ENCODE measurements at regions not wholly inside any gene's neighbourhood (a gene's known extent, or its start where the extent isn't known, plus 50 kb on each side); places are given as distances from the start of the nearest gene placed in this dataset.

DNA sequence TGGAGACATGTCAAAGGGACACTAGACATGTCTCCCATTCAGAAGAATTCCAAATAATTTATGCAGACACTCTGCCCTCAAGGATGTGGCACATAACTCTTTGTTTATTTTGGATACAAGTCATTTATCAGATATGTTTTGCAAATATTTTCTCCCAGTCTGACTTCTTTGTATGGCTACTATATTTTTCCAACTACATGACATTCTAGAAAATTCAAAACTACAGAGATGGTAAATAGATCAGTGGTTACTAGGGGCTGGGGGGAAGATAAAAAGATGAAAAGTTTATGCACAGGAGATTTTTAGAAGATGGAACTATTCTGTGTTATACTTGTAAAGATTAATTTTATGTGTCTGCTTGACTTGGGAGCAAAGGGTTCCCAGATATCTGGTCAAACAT, 347.3 kb upstream of the TRPC7 start:
- intact Hi-C loops (cut with micrococcal nuclease), result no loop called here
- Histone ChIP-seq H3K4me1 (no peaks in the 10 kb centered on the region), H3K9me3 (replicated peaks) (no peaks in the 10 kb centered on the region), H3K27me3 (ENCODE audit: low read depth) (peaks cover 25% of the 10 kb centered on the region), H3K27ac (replicated peaks) (no peak overlapping the region), H3K4me3 (no peak overlapping the region), H3K36me3 (no peaks in the 10 kb centered on the region)
- no peak for DNase-seq
- TF ChIP-seq, protein P1, sequence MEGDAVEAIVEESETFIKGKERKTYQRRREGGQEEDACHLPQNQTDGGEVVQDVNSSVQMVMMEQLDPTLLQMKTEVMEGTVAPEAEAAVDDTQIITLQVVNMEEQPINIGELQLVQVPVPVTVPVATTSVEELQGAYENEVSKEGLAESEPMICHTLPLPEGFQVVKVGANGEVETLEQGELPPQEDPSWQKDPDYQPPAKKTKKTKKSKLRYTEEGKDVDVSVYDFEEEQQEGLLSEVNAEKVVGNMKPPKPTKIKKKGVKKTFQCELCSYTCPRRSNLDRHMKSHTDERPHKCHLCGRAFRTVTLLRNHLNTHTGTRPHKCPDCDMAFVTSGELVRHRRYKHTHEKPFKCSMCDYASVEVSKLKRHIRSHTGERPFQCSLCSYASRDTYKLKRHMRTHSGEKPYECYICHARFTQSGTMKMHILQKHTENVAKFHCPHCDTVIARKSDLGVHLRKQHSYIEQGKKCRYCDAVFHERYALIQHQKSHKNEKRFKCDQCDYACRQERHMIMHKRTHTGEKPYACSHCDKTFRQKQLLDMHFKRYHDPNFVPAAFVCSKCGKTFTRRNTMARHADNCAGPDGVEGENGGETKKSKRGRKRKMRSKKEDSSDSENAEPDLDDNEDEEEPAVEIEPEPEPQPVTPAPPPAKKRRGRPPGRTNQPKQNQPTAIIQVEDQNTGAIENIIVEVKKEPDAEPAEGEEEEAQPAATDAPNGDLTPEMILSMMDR (IDR thresholded peaks at IDR 0.05; ENCODE audit: borderline replicate concordance), result no peak

DNA sequence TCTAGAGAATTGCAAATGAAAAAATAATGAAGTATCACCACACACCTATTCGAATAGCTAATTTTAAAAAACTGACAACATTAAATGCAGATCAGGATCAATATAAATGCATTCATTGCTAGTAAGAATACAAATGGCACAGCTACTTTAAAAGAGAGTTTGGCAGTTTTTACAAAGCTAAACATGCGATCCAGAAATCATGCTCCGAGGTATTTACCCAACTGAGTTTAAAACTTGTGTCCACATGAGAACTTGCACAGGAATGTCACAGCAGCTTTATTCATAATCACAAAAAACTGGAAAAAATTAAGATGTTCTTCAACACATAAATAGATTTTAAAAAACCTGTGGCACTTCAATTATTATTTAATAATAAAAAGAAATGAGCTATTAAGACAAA, 345.5 kb upstream of the TRPC7 start:
- intact Hi-C loops (cut with micrococcal nuclease), result no loop called here
- no peak for DNase-seq
- H3K4me3 ChIP-seq, result no peak overlapping the region
- TF ChIP-seq, protein P1 (IDR thresholded peaks at IDR 0.05; ENCODE audit: borderline replicate concordance), result no peak
- peaks cover 26% of the 10 kb centered on the region for H3K27me3 ChIP-seq (ENCODE audit: low read depth)
- no peak overlapping the region for H3K27ac ChIP-seq (replicated peaks)
- H3K36me3 ChIP-seq, result no peaks in the 10 kb centered on the region
- no peaks in the 10 kb centered on the region for H3K9me3 ChIP-seq (replicated peaks)
- no peaks in the 10 kb centered on the region for H3K4me1 ChIP-seq

DNA sequence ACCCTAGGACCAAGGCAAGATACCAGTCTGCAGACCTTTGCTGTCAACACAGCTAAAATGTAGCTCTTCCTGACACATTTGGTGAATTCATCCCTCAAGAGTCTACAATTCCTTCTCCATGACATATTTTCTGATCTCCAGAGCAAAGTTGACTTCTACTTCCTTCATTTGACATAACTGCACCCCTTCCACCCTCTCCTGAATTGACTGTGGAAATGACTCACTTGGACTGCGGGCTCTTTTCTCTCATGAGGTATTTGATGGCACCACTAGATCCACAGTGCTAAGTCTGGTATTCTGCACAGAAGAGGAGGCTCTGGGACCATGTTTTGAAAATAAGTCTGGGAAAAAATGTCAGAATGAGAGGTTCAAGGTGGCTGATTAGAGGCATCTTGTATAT, 338.4 kb upstream of the TRPC7 start:
- Histone ChIP-seq H3K36me3 (no peaks in the 10 kb centered on the region), H3K4me3 (no peak overlapping the region), H3K4me1 (no peaks in the 10 kb centered on the region), H3K9me3 (replicated peaks) (no peaks in the 10 kb centered on the region), H3K27me3 (ENCODE audit: low read depth) (peaks cover 58% of the 10 kb centered on the region), H3K27ac (replicated peaks) (no peak overlapping the region)
- intact Hi-C loops (cut with micrococcal nuclease), result no loop called here
- no peak for DNase-seq
- TF ChIP-seq, protein P1 (IDR thresholded peaks at IDR 0.05; ENCODE audit: borderline replicate concordance), result no peak

DNA sequence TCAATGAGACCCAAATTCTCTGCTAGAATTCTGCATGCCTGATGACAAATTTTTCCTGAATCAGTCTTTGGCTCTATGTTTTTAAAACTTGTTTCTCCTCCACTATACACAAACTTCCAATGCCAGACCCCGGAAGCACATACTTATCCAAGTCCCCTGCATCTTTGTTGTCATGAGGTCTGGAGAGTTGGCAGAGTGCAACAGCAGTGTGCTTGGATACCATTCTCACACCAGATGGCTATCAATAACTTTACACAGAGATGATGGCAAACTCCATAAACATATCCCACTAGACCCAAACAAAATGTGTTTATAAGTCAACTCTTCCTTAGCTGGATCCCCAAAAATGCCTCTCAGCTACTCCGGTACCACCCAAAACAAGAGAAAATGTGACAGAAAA, 337.7 kb upstream of the TRPC7 start:
- DNase-seq, result no peak
- TF ChIP-seq, protein P1 (IDR thresholded peaks at IDR 0.05; ENCODE audit: borderline replicate concordance), result no peak
- no peak overlapping the region for H3K27ac ChIP-seq (replicated peaks)
- H3K4me3 ChIP-seq, result no peak overlapping the region
- intact Hi-C loops (cut with micrococcal nuclease), result no loop called here
- H3K4me1 ChIP-seq, result no peaks in the 10 kb centered on the region
- H3K27me3 ChIP-seq (ENCODE audit: low read depth), result peaks cover 64% of the 10 kb centered on the region
- H3K36me3 ChIP-seq, result no peaks in the 10 kb centered on the region
- no peaks in the 10 kb centered on the region for H3K9me3 ChIP-seq (replicated peaks)

DNA sequence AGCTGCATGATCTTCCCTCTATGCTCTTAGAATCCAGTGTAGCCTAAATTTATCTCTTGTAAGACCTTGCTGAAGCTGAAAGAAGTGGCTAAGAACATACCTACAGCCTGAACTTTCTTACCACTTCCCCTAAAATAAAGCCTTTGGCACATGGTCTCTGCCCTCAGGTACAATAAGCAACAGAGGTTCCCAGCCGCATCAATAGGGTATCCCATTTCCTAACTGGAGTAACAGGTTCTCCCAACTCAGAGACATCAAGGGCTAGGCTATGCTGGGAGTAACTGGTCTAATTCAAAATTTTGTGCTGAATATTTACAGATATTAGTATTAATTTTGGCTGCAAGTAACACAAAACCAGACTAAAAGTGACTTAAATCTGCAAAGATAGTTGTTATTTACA, 335.8 kb upstream of the TRPC7 start:
- Histone ChIP-seq H3K27ac (replicated peaks) (no peak overlapping the region), H3K36me3 (no peaks in the 10 kb centered on the region), H3K9me3 (replicated peaks) (no peaks in the 10 kb centered on the region), H3K4me1 (no peaks in the 10 kb centered on the region), H3K4me3 (no peak overlapping the region), H3K27me3 (ENCODE audit: low read depth) (peaks cover 75% of the 10 kb centered on the region)
- no peak for DNase-seq
- TF ChIP-seq, protein P1 (IDR thresholded peaks at IDR 0.05; ENCODE audit: borderline replicate concordance), result no peak
- intact Hi-C loops (cut with micrococcal nuclease), result no loop called here

DNA sequence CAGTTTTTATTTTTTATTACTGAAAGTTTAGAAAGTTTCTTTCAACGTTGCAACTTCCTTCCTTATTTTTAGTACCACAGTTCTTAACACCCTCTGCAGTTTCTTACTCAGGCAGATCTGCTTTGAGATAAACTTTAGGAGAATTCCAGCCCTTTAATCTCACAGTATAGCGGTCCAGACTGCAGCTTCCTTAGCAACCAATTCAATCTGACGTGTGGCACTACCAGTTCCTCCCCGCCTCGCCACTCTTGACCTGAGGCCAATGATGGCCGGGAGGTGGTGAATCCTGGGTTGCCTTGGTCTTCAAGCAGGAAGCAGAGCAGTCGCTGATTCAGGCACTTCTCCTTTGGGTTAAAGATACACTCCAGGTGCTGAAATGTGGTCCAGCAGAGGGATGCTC, 334.3 kb upstream of the TRPC7 start:
- Histone ChIP-seq H3K36me3 (no peaks in the 10 kb centered on the region), H3K27ac (replicated peaks) (no peak overlapping the region), H3K27me3 (ENCODE audit: low read depth) (peaks cover 78% of the 10 kb centered on the region), H3K4me3 (no peak overlapping the region), H3K4me1 (no peaks in the 10 kb centered on the region), H3K9me3 (replicated peaks) (no peaks in the 10 kb centered on the region)
- intact Hi-C loops (cut with micrococcal nuclease), result no loop called here
- TF ChIP-seq, protein P1 (IDR thresholded peaks at IDR 0.05; ENCODE audit: borderline replicate concordance), result no peak
- DNase-seq, result no peak
